Activated T-cell treated with anti-CD3 and anti-CD28 coated beads for 1 hour (primary cell): ENCODE measurements at regions not wholly inside any gene's neighbourhood (a gene's known extent, or its start where the extent isn't known, plus 50 kb on each side); places are given as distances from the start of the nearest gene placed in this dataset.

Source experiments
- DNase-seq: peaks from one replicate; pipeline ENCODE4 v3.0.0-alpha.2; 2020; ENCODE audit warnings: low read depth

GRCh38 chr15:46710401-46710960 lies 1006.8 kb upstream of the SEMA6D start:
- DNase-seq, result no peak

GRCh38 chr15:46713045-46713444 lies 1004.3 kb upstream of the SEMA6D start:
- DNase-seq, result no peak

- DNase-seq, result no peak
Observed at GRCh38 chr15:46714950-46715349, 1002.4 kb upstream of the SEMA6D start.

GRCh38 chr15:46723308-46723707 lies 994.0 kb upstream of the SEMA6D start:
- no peak for DNase-seq

- no peak for DNase-seq
Observed at GRCh38 chr15:46732060-46732459, 985.2 kb upstream of the SEMA6D start.

GRCh38 chr15:46735115-46735514 lies 982.2 kb upstream of the SEMA6D start:
- no peak for DNase-seq

GRCh38 chr15:46751303-46751702 lies 966.0 kb upstream of the SEMA6D start:
- no peak for DNase-seq

- DNase-seq, result no peak
Observed at GRCh38 chr15:46753946-46754345, 963.4 kb upstream of the SEMA6D start.

- DNase-seq, result no peak
Observed at GRCh38 chr15:46763091-46763490, 954.2 kb upstream of the SEMA6D start.

- DNase-seq, result no peak
Observed at GRCh38 chr15:46764851-46765250, 952.5 kb upstream of the SEMA6D start.

- DNase-seq, result no peak
Observed at GRCh38 chr15:46766021-46766420, 951.3 kb upstream of the SEMA6D start.

- DNase-seq, result no peak
Observed at GRCh38 chr15:46768287-46768686, 949.0 kb upstream of the SEMA6D start.

GRCh38 chr15:46773016-46773415 lies 944.3 kb upstream of the SEMA6D start:
- DNase-seq, result no peak

GRCh38 chr15:46778876-46779275 lies 938.4 kb upstream of the SEMA6D start:
- DNase-seq, result no peak

- DNase-seq, result no peak
Observed at GRCh38 chr15:46786590-46787285, 930.6 kb upstream of the SEMA6D start.

GRCh38 chr15:46795685-46796084 lies 921.6 kb upstream of the SEMA6D start:
- DNase-seq, result no peak

- DNase-seq, result no peak
Observed at GRCh38 chr15:46808834-46809233, 908.5 kb upstream of the SEMA6D start.

- no peak for DNase-seq
Observed at GRCh38 chr15:46815240-46815639, 902.1 kb upstream of the SEMA6D start.

GRCh38 chr15:46815765-46816164 lies 901.5 kb upstream of the SEMA6D start:
- DNase-seq, result no peak

- no peak for DNase-seq
Observed at GRCh38 chr15:46848704-46849103, 868.6 kb upstream of the SEMA6D start.

GRCh38 chr15:46853600-46853999 lies 863.7 kb upstream of the SEMA6D start:
- no peak for DNase-seq

- DNase-seq, result no peak
Observed at GRCh38 chr15:46854564-46854963, 862.7 kb upstream of the SEMA6D start.

GRCh38 chr15:46855388-46855787 lies 861.9 kb upstream of the SEMA6D start:
- no peak for DNase-seq

- DNase-seq, result no peak
Observed at GRCh38 chr15:46856839-46857502, 860.3 kb upstream of the SEMA6D start.
